ENCODE measurements at regions not wholly inside any gene's neighbourhood (a gene's known extent, or its start where the extent isn't known, plus 50 kb on each side); places are given as distances from the start of the nearest gene placed in this dataset.

DNA sequence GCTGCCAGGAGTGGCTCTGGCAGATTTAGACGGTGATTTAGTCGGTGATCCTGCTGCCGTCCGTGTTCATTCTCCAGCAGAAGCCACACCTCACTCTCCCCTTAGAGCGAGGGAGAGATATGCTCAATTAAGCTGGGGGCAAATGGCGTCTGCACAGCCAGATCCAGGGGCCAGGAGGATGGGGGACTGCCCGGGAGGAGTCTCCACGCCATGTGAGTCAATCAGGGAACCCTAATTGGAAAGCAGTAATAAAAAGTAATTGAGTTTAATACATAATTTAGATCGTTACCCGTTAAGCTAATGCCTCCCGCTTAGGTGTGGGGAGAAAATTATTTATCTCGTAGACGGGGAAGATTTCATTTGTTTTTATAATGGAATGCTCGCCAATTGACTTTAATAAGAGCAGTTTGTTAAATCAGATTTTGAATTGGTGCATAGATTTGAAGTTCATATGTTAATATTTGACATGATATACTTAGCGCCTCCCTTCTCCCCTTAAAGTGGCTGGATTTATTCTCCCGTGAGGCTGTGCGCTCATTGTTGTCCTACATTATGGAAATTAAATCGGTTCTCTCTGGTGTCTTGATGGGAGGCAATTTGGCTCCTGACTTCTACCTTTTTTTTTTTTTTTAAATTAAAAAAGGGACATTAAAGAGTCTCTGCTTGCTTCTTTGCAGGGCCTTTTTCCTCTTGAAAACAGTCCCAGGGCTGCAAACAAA, 104.9 kb upstream of the C14orf180 start:
- H3K27me3 Mint-ChIP-seq, result peaks cover 18% of the 10 kb centered on the region in 2 donors
- Histone ChIP-seq H3K4me1 (ENCODE audit: control insufficient read depth in 1 of 2, extremely low read depth in 1 of 2, insufficient read depth in 2 of 2, low read length in 2 of 2) (no peaks in the 10 kb centered on the region), H3K36me3 (ENCODE audit: control insufficient read depth in 2 of 2, extremely low read depth in 1 of 2, insufficient read depth in 1 of 2, low read length in 1 of 2) (no peaks in the 10 kb centered on the region), H3K27ac (ENCODE audit: low read length) (no peak overlapping the region), H3K9me3 (no peaks in the 10 kb centered on the region), H3K27me3 (replicated peaks in 1 of 2; ENCODE audit: control insufficient read depth in 2 of 2, extremely low read depth in 1 of 2, insufficient read depth in 2 of 2, low read length in 1 of 2) (peaks cover 0 to 59% of the 10 kb centered on the region in 2 experiments), H3K4me3 (ENCODE audit: control insufficient read depth in 1 of 2, extremely low read depth in 1 of 2, low read length in 1 of 2) (no peak overlapping the region)
- peaks cover 0 to 8% (median 0%) of the 10 kb centered on the region in 3 donors for H3K4me1 Mint-ChIP-seq
- no peak for DNase-seq
- ATAC-seq (replicated peaks in 1 of 4), result no peak
- ChIA-PET CTCF (no interaction called here), POLR2A (no interaction called here)
- H3K9me3 Mint-ChIP-seq, result no peaks in the 10 kb centered on the region
- no peaks in the 10 kb centered on the region for H3K36me3 Mint-ChIP-seq
- 77% methylated on average over 6 of the region's 18 CpGs for WGBS (ENCODE audit: insufficient coverage)
- no peak overlapping the region for H3K27ac Mint-ChIP-seq
- no peak overlapping the region for H3K4me3 Mint-ChIP-seq

- no peaks in the 10 kb centered on the region for H3K36me3 ChIP-seq (ENCODE audit: control insufficient read depth in 2 of 2, extremely low read depth in 1 of 2, insufficient read depth in 1 of 2, low read length in 1 of 2)
- no peak overlapping the region for H3K4me3 ChIP-seq (ENCODE audit: control insufficient read depth in 1 of 2, extremely low read depth in 1 of 2, low read length in 1 of 2)
- H3K9me3 ChIP-seq, result no peaks in the 10 kb centered on the region
- no peaks in the 10 kb centered on the region for H3K4me1 ChIP-seq (ENCODE audit: control insufficient read depth in 1 of 2, extremely low read depth in 1 of 2, insufficient read depth in 2 of 2, low read length in 2 of 2)
- Mint-ChIP-seq H3K36me3 (no peaks in the 10 kb centered on the region), H3K27ac (no peak overlapping the region), H3K27me3 (peaks cover 18% of the 10 kb centered on the region in 2 donors), H3K9me3 (no peaks in the 10 kb centered on the region), H3K4me1 (peaks cover 0 to 8% (median 0%) of the 10 kb centered on the region in 3 donors), H3K4me3 (no peak overlapping the region)
- DNase-seq (no peak), ATAC-seq (replicated peaks in 1 of 4) (no peak)
- 90% methylated on average over 9 of the region's 12 CpGs for WGBS (ENCODE audit: insufficient coverage)
- POLR2A ChIA-PET, result no interaction called here
- CTCF ChIA-PET, result no interaction called here
- peaks cover 0 to 64% of the 10 kb centered on the region in 2 experiments for H3K27me3 ChIP-seq (replicated peaks in 1 of 2; ENCODE audit: control insufficient read depth in 2 of 2, extremely low read depth in 1 of 2, insufficient read depth in 2 of 2, low read length in 1 of 2)
- H3K27ac ChIP-seq (ENCODE audit: low read length), result no peak overlapping the region
Observed at GRCh38 chr14:104475256-104475655, 104.3 kb upstream of the C14orf180 start.

- ATAC-seq (replicated peaks in 1 of 4) (no peak), DNase-seq (no peak)
- H3K27ac Mint-ChIP-seq, result no peak overlapping the region
- Histone ChIP-seq H3K4me3 (ENCODE audit: control insufficient read depth in 1 of 2, extremely low read depth in 1 of 2, low read length in 1 of 2) (no peak overlapping the region), H3K4me1 (ENCODE audit: control insufficient read depth in 1 of 2, extremely low read depth in 1 of 2, insufficient read depth in 2 of 2, low read length in 2 of 2) (no peaks in the 10 kb centered on the region), H3K27me3 (replicated peaks in 1 of 2; ENCODE audit: control insufficient read depth in 2 of 2, extremely low read depth in 1 of 2, insufficient read depth in 2 of 2, low read length in 1 of 2) (peaks cover 0 to 69% of the 10 kb centered on the region in 2 experiments), H3K27ac (ENCODE audit: low read length) (no peak overlapping the region), H3K9me3 (no peaks in the 10 kb centered on the region), H3K36me3 (ENCODE audit: control insufficient read depth in 2 of 2, extremely low read depth in 1 of 2, insufficient read depth in 1 of 2, low read length in 1 of 2) (no peaks in the 10 kb centered on the region)
- peaks cover 0 to under 1% (median 0%) of the 10 kb centered on the region in 3 donors for H3K9me3 Mint-ChIP-seq
- H3K4me3 Mint-ChIP-seq, result no peak overlapping the region
- peaks cover 18% of the 10 kb centered on the region in 2 donors for H3K27me3 Mint-ChIP-seq
- WGBS (ENCODE audit: insufficient coverage), result 90% methylated on average over 9 of the region's 10 CpGs
- POLR2A ChIA-PET, result no interaction called here
- peaks cover 0 to 8% (median 0%) of the 10 kb centered on the region in 3 donors for H3K4me1 Mint-ChIP-seq
- no peaks in the 10 kb centered on the region for H3K36me3 Mint-ChIP-seq
- CTCF ChIA-PET, result no interaction called here
Observed at GRCh38 chr14:104475802-104476201, 103.8 kb upstream of the C14orf180 start.

GRCh38 chr14:104476437-104476836, 103.1 kb upstream of the C14orf180 start:
- H3K36me3 ChIP-seq (ENCODE audit: control insufficient read depth in 2 of 2, extremely low read depth in 1 of 2, insufficient read depth in 1 of 2, low read length in 1 of 2), result no peaks in the 10 kb centered on the region
- H3K9me3 ChIP-seq, result no peaks in the 10 kb centered on the region
- ChIA-PET POLR2A (no interaction called here), CTCF (no interaction called here)
- no peaks in the 10 kb centered on the region for H3K36me3 Mint-ChIP-seq
- peaks cover 0 to 8% (median 0%) of the 10 kb centered on the region in 3 donors for H3K4me1 Mint-ChIP-seq
- H3K27ac Mint-ChIP-seq, result no peak overlapping the region
- H3K4me3 Mint-ChIP-seq, result no peak overlapping the region
- H3K4me3 ChIP-seq (ENCODE audit: control insufficient read depth in 1 of 2, extremely low read depth in 1 of 2, low read length in 1 of 2), result no peak overlapping the region
- peaks cover 4 to 5% (median 4%) of the 10 kb centered on the region in 3 donors for H3K9me3 Mint-ChIP-seq
- DNase-seq, result no peak
- H3K27me3 ChIP-seq (replicated peaks in 1 of 2; ENCODE audit: control insufficient read depth in 2 of 2, extremely low read depth in 1 of 2, insufficient read depth in 2 of 2, low read length in 1 of 2), result peaks cover 0 to 65% of the 10 kb centered on the region in 2 experiments
- peaks cover 18 to 21% of the 10 kb centered on the region in 2 donors for H3K27me3 Mint-ChIP-seq
- WGBS (ENCODE audit: insufficient coverage), result 85% methylated on average over 6 of the region's 10 CpGs
- no peak overlapping the region for H3K27ac ChIP-seq (ENCODE audit: low read length)
- no peaks in the 10 kb centered on the region for H3K4me1 ChIP-seq (ENCODE audit: control insufficient read depth in 1 of 2, extremely low read depth in 1 of 2, insufficient read depth in 2 of 2, low read length in 2 of 2)
- no peak for ATAC-seq (replicated peaks in 1 of 4)

GRCh38 chr14:104477117-104477623, 102.4 kb upstream of the C14orf180 start:
- Mint-ChIP-seq H3K4me3 (no peak overlapping the region), H3K36me3 (no peaks in the 10 kb centered on the region), H3K27me3 (peaks cover 11 to 21% of the 10 kb centered on the region in 2 donors), H3K9me3 (peaks cover 8 to 10% (median 9%) of the 10 kb centered on the region in 3 donors), H3K27ac (no peak overlapping the region), H3K4me1 (peaks cover 0 to 2% (median 0%) of the 10 kb centered on the region in 3 donors)
- no peaks in the 10 kb centered on the region for H3K36me3 ChIP-seq (ENCODE audit: control insufficient read depth in 2 of 2, extremely low read depth in 1 of 2, insufficient read depth in 1 of 2, low read length in 1 of 2)
- H3K27me3 ChIP-seq (replicated peaks in 1 of 2; ENCODE audit: control insufficient read depth in 2 of 2, extremely low read depth in 1 of 2, insufficient read depth in 2 of 2, low read length in 1 of 2), result peaks cover 0 to 65% of the 10 kb centered on the region in 2 experiments
- CTCF ChIA-PET, result no interaction called here
- POLR2A ChIA-PET, result no interaction called here
- no peak overlapping the region for H3K4me3 ChIP-seq (ENCODE audit: control insufficient read depth in 1 of 2, extremely low read depth in 1 of 2, low read length in 1 of 2)
- H3K9me3 ChIP-seq, result no peaks in the 10 kb centered on the region
- H3K4me1 ChIP-seq (ENCODE audit: control insufficient read depth in 1 of 2, extremely low read depth in 1 of 2, insufficient read depth in 2 of 2, low read length in 2 of 2), result no peaks in the 10 kb centered on the region
- DNase-seq (no peak), ATAC-seq (replicated peaks in 1 of 4) (no peak)
- WGBS (ENCODE audit: insufficient coverage), result 90% methylated on average over 15 of the region's 15 CpGs
- H3K27ac ChIP-seq (ENCODE audit: low read length), result no peak overlapping the region

DNA sequence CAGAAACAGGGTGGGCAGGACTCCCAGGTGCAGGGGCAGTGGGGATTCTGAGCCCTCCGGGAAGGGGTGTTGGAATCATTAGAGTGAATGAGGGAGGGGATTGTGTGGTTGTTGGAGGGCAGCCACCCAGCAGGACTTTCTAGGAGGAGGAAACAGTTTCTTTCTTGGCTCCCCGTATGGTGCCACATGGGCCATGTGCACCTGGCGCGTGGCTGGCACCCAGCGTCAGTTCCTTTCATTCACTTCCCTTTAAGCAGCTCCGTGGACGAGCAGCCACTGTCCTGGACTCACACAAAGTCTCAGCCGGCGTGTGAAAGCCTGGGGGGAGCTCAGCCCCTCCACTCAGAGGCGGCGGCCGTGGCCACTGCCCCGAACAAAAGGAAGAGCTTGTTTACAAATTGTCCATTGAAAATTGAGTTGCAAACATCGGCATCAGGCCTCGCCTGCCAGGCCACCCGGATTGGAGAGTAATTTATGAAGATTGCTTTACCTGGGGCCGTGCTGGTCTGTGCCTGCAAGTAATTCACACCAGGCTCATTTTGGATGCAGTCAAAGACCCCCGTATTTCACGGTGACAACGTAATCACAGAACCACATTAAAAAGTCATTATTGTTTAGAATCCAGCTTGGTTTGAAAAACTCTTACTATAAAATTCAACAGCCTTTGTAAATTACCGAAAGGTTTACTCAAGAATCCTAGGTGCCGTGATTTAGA, 101.7 kb upstream of the C14orf180 start:
- Mint-ChIP-seq H3K9me3 (peaks cover 8 to 16% (median 13%) of the 10 kb centered on the region in 3 donors), H3K27ac (no peak overlapping the region), H3K4me3 (no peak overlapping the region), H3K4me1 (no peaks in the 10 kb centered on the region), H3K36me3 (no peaks in the 10 kb centered on the region), H3K27me3 (peaks cover 9 to 22% of the 10 kb centered on the region in 2 donors)
- Histone ChIP-seq H3K27me3 (replicated peaks in 1 of 2; ENCODE audit: control insufficient read depth in 2 of 2, extremely low read depth in 1 of 2, insufficient read depth in 2 of 2, low read length in 1 of 2) (peaks cover 0 to 59% of the 10 kb centered on the region in 2 experiments), H3K4me1 (ENCODE audit: control insufficient read depth in 1 of 2, extremely low read depth in 1 of 2, insufficient read depth in 2 of 2, low read length in 2 of 2) (no peaks in the 10 kb centered on the region), H3K36me3 (ENCODE audit: control insufficient read depth in 2 of 2, extremely low read depth in 1 of 2, insufficient read depth in 1 of 2, low read length in 1 of 2) (no peaks in the 10 kb centered on the region), H3K9me3 (no peaks in the 10 kb centered on the region), H3K27ac (ENCODE audit: low read length) (no peak overlapping the region), H3K4me3 (ENCODE audit: control insufficient read depth in 1 of 2, extremely low read depth in 1 of 2, low read length in 1 of 2) (no peak overlapping the region)
- ChIA-PET CTCF (no interaction called here), POLR2A (no interaction called here)
- DNase-seq (no peak), ATAC-seq (replicated peaks in 1 of 4) (no peak)
- WGBS (ENCODE audit: insufficient coverage), result 44% methylated on average over 13 of the region's 22 CpGs
